DND-41 (cell line): ENCODE measurements at regions not wholly inside any gene's neighbourhood (a gene's known extent, or its start where the extent isn't known, plus 50 kb on each side); places are given as distances from the start of the nearest gene placed in this dataset.

Experiments used
- EZH2 ChIP-seq: IDR thresholded peaks from 3 replicates; pipeline ENCODE4 v1.6.1; 2012; ENCODE audit warnings: borderline replicate concordance, low read depth, mild to moderate bottlenecking, moderate library complexity, low read length, inconsistent platforms; ENCODE audit not compliant: severe bottlenecking
- TF ChIP-seq, protein P1 (sequence below): IDR thresholded peaks from 2 replicates; pipeline ENCODE4 v1.5.1; 2012; ENCODE audit warnings: borderline replicate concordance, low read length, moderate library complexity, mild to moderate bottlenecking; ENCODE audit not compliant: poor library complexity, severe bottlenecking; ENCODE audit errors: extremely low read depth

DNA sequence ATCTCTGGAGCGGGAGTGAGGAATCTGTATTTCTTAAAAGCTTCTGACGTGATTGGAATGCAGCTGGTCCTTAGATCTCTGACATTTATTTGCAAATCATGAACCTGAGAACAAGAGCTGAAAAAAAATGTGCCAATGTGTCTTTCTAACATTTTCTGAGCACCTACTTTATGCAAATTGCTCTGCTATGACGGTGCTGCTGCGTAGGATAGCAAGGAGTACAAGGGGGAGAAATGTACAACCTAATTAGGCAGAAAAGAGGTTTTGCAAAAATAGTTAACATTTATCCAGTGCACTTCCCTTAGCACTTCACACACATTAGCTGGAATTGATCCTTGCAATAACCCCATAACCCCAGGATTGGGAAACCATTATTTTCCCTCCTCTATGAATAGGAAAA, 357.5 kb downstream of the TLE4 start:
- TF ChIP-seq, protein P1, sequence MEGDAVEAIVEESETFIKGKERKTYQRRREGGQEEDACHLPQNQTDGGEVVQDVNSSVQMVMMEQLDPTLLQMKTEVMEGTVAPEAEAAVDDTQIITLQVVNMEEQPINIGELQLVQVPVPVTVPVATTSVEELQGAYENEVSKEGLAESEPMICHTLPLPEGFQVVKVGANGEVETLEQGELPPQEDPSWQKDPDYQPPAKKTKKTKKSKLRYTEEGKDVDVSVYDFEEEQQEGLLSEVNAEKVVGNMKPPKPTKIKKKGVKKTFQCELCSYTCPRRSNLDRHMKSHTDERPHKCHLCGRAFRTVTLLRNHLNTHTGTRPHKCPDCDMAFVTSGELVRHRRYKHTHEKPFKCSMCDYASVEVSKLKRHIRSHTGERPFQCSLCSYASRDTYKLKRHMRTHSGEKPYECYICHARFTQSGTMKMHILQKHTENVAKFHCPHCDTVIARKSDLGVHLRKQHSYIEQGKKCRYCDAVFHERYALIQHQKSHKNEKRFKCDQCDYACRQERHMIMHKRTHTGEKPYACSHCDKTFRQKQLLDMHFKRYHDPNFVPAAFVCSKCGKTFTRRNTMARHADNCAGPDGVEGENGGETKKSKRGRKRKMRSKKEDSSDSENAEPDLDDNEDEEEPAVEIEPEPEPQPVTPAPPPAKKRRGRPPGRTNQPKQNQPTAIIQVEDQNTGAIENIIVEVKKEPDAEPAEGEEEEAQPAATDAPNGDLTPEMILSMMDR: no peak
- no peak for TF ChIP-seq EZH2
